Thymus (tissue), 11 donors: ENCODE measurements at regions not wholly inside any gene's neighbourhood (a gene's known extent, or its start where the extent isn't known, plus 50 kb on each side); places are given as distances from the start of the nearest gene placed in this dataset.
"Not testable (repeated sequence)": the region's sequence is repeated elsewhere in the genome, so short reads cannot be mapped to it uniquely, and the experiment has no call there.

Experiments
- DNase-seq, 9 donors: peaks; one replicate each; pipeline ENCODE4 v3.0.0-alpha.2; 2013; ENCODE audit warnings: low spot score in 9 of 9, low read depth in 6 of 9, missing footprints in 1 of 9
- H3K27ac ChIP-seq, 2 donors: one replicate each; pipeline ENCODE4 v1.5.1; 2013; ENCODE audit warnings: control low read depth in 1 of 2, low read depth in 1 of 2, low read length in 1 of 2, mild to moderate bottlenecking in 1 of 2, moderate library complexity in 1 of 2
- H3K27me3 ChIP-seq, 2 donors: one replicate each; pipeline ENCODE4 v1.5.1; 2013; ENCODE audit warnings: low read length in 1 of 2; ENCODE audit not compliant: control insufficient read depth in 2 of 2, insufficient read depth in 1 of 2
- H3K36me3 ChIP-seq, 2 donors: one replicate each; pipeline ENCODE4 v1.5.1; 2013; ENCODE audit warnings: low read length in 1 of 2, mild to moderate bottlenecking in 1 of 2, moderate library complexity in 1 of 2; ENCODE audit not compliant: control insufficient read depth in 2 of 2, insufficient read depth in 2 of 2
- H3K4me1 ChIP-seq, 2 donors: one replicate each; pipeline ENCODE4 v1.5.1; 2013; ENCODE audit warnings: low read length in 2 of 2; ENCODE audit not compliant: control insufficient read depth in 2 of 2, insufficient read depth in 2 of 2
- H3K4me3 ChIP-seq, 2 donors: one replicate each; pipeline ENCODE4 v1.5.1; 2013; ENCODE audit warnings: low read length in 2 of 2, control low read depth in 1 of 2, mild to moderate bottlenecking in 1 of 2
- H3K9me3 ChIP-seq, 2 donors: one replicate each; pipeline ENCODE4 v1.5.1; 2013; ENCODE audit warnings: low read length in 1 of 2, mild to moderate bottlenecking in 1 of 2; ENCODE audit not compliant: control insufficient read depth in 2 of 2, insufficient read depth in 1 of 2
- WGBS: extraction: QIAGEN DNeasy Blood & Tissue Kit; methylation state at CpG from one replicate; pipeline ENCODE4 v1.1.7; 2013; 5-methylcytosine and 5-hydroxymethylcytosine counted together
- donor health status: healthy.

GRCh38 chr3:182006431-182006830, 294.7 kb downstream of the SOX2 start:
- WGBS, result 90% methylated on average over 4 of the region's 4 CpGs
- Histone ChIP-seq H3K4me1 (no peaks in the 10 kb centered on the region), H3K27me3 (no peaks in the 10 kb centered on the region), H3K36me3 (no peaks in the 10 kb centered on the region), H3K9me3 (no peaks in the 10 kb centered on the region), H3K27ac (no peak overlapping the region), H3K4me3 (no peak overlapping the region)
- no peak for DNase-seq

DNA sequence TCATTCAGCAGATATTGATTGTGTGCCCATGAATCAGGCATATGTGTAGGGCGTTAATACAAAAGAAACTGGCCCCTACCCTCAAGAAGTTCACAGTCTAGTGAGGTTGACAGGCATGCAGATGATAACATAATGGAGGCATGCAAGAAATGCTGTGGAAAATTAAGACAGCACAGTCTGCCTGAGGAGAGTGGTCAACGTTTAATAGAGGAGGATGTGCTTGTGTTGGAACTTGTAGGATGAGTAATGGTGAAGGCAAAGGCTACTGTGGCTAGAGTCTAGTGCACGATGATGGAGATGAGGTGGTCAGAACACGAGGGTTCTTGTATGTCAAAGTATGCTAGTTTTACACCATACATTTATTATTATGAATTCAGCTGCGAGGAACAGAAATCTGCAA, 295.7 kb downstream of the SOX2 start:
- Histone ChIP-seq H3K4me3 (no peak overlapping the region), H3K36me3 (no peaks in the 10 kb centered on the region), H3K4me1 (no peaks in the 10 kb centered on the region), H3K9me3 (no peaks in the 10 kb centered on the region), H3K27ac (no peak overlapping the region), H3K27me3 (no peaks in the 10 kb centered on the region)
- 90% methylated on average over 5 of the region's 5 CpGs for WGBS
- no peak for DNase-seq

GRCh38 chr3:182018361-182018760, 306.6 kb downstream of the SOX2 start:
- 92% methylated on average over 2 of the region's 2 CpGs for WGBS

DNA sequence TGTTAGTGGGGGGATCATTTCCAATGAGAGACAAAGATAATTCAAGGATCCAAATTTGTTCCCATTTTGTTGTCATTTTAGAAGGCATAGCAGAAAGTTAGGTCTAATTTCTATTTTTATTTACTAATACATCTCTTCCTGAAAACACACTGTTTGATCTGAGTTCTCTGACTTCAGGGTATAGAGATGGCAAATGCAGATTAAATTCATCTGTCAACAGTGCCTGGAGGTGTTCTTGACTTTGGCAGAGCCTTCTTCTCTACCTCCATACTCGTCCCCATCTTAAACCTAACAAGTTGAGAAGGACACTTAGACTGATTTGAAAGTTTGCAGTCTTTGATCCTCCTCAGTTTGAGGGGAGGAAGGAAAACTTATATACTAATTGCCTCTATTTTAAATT, 308.2 kb downstream of the SOX2 start:
- 93% methylated on average over 1 of the region's 1 CpG for WGBS
- Histone ChIP-seq H3K27ac (no peak overlapping the region), H3K4me3 (no peak overlapping the region)

More at GRCh38 chr3:182018361-182018760, 306.6 kb downstream of the SOX2 start:
- H3K4me1 ChIP-seq, result no peaks in the 10 kb centered on the region
- DNase-seq, result no peak
- no peak overlapping the region for H3K27ac ChIP-seq
- no peak overlapping the region for H3K4me3 ChIP-seq
- no peaks in the 10 kb centered on the region for H3K36me3 ChIP-seq
- no peaks in the 10 kb centered on the region for H3K27me3 ChIP-seq
- H3K9me3 ChIP-seq, result no peaks in the 10 kb centered on the region

GRCh38 chr3:182023843-182024242, 312.1 kb downstream of the SOX2 start:
- H3K9me3 ChIP-seq, result no peaks in the 10 kb centered on the region
- no peak for DNase-seq
- WGBS, result 84% methylated on average over 2 of the region's 2 CpGs
- no peak overlapping the region for H3K4me3 ChIP-seq
- no peaks in the 10 kb centered on the region for H3K27me3 ChIP-seq
- H3K27ac ChIP-seq, result no peak overlapping the region
- H3K4me1 ChIP-seq, result no peaks in the 10 kb centered on the region
- no peaks in the 10 kb centered on the region for H3K36me3 ChIP-seq

More for the DNA sequence above, 308.2 kb downstream of the SOX2 start:
- no peaks in the 10 kb centered on the region for H3K9me3 ChIP-seq
- DNase-seq, result no peak
- H3K36me3 ChIP-seq, result no peaks in the 10 kb centered on the region
- H3K4me1 ChIP-seq, result no peaks in the 10 kb centered on the region
- no peaks in the 10 kb centered on the region for H3K27me3 ChIP-seq

DNA sequence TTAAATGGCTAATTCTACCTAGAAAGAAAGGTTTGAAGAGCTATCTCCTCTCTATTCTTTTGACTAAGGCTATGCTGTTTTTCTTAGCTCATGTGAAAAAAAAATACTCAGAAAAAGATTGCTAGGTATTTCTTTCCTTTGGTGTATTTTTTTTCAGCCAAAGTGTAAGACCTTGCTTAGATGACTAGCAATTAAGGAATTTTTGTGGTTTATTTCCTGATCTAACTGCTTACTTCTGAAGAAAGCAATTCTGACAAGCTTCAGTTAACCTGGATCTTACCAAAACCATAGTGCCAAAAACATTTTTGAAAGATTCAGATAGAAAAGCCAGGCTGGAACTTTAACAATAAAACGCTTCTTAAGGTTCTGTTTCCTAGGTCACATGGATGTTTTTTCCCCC, 315.6 kb downstream of the SOX2 start:
- Histone ChIP-seq H3K9me3 (no peaks in the 10 kb centered on the region), H3K27me3 (no peaks in the 10 kb centered on the region), H3K4me3 (no peak overlapping the region), H3K27ac (no peak overlapping the region), H3K4me1 (no peaks in the 10 kb centered on the region), H3K36me3 (no peaks in the 10 kb centered on the region)
- 82% methylated on average over 1 of the region's 1 CpG for WGBS
- no peak for DNase-seq

DNA sequence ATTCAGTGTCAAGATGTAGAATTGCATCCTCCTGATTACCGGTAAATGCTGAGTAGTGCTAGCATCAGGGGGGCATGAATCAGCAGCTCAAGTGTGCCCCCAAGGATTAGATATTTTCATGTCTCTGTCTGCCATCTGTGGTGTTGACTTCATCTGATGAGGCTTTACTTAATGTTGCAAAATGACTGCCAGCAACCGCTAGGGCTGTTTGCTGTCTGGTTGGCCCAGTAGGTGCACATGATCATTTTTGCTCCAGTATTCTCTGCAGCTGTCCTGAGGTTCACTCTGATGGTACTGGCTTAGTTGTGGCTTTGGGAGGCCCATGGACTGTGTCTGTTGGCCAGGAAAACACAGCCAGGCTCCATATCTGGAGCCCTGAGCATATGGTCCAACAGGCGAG, 316.4 kb downstream of the SOX2 start:
- no peak overlapping the region for H3K4me3 ChIP-seq
- H3K36me3 ChIP-seq, result no peaks in the 10 kb centered on the region
- no peak for DNase-seq
- H3K27me3 ChIP-seq, result no peaks in the 10 kb centered on the region
- no peaks in the 10 kb centered on the region for H3K4me1 ChIP-seq
- WGBS, result 93% methylated on average over 3 of the region's 3 CpGs
- H3K27ac ChIP-seq, result no peak overlapping the region
- H3K9me3 ChIP-seq, result no peaks in the 10 kb centered on the region

DNA sequence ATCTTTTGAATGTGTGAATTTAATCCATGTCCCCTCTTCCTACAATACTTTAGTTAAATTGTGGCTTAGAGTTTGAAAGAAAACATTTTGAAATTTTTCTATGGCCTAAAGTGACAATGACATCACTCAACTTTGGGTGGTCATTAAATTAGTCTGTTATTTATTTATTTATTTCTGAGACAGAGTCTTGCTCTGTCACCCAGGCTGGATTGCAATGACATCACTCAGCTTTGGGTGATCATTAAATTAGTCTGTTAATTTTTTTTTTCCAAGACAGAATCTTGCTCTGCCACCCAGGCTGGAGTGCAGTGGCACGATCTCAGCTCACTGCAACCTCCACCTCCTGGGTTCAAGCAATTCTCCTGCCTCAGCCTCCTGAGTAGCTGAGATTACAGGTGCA, 322.5 kb downstream of the SOX2 start:
- not testable (repeated sequence) for H3K27me3 ChIP-seq, H3K27ac ChIP-seq, H3K36me3 ChIP-seq, H3K4me1 ChIP-seq, DNase-seq, H3K4me3 ChIP-seq, H3K9me3 ChIP-seq
- 97% methylated on average over 1 of the region's 1 CpG for WGBS

DNA sequence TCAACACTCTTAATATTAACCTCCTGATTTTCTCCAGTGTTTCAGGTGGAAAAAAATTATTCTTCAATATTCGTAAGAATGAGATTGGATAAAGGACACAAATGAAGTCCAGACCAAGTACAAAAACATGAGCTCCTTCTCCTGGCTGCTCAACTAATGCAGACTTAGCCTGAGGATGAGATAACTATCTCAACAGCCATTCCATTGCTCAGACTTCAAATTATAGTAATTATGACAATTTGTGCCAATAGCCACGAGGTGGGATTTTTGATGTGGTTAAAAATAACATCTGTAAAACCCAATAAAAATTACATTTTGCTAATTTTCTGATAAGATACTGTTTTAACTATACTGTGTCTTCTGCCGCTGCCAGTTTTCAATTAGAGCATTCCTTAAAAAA, 323.6 kb downstream of the SOX2 start:
- H3K4me1 ChIP-seq, result no peaks in the 10 kb centered on the region
- DNase-seq, result no peak
- WGBS, result 84% methylated on average over 3 of the region's 3 CpGs
- H3K9me3 ChIP-seq, result no peaks in the 10 kb centered on the region
- H3K36me3 ChIP-seq, result no peaks in the 10 kb centered on the region
- no peak overlapping the region for H3K27ac ChIP-seq
- no peak overlapping the region for H3K4me3 ChIP-seq
- H3K27me3 ChIP-seq, result no peaks in the 10 kb centered on the region

DNA sequence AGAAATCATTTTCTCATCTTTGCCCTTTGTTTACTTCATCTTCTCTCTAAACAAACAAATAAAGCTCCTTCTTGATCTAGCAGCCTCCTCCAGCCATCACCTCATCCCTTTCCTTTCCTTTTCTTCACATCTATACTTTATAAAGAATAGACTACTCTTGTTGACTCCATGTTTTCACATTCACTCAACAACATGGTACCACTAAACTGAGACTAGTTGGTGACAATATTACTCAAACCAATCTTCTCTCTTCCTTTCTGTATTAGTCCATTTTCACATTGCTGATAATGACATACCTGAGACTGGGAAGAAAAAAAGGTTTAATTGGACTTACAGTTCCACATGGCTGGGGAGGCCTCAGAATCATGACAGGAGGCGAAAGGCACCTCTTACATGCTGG, 324.7 kb downstream of the SOX2 start:
- no peak for DNase-seq
- H3K9me3 ChIP-seq, result no peaks in the 10 kb centered on the region
- 98% methylated on average over 1 of the region's 1 CpG for WGBS

More for the DNA sequence above, 324.7 kb downstream of the SOX2 start:
- Histone ChIP-seq H3K27me3 (no peaks in the 10 kb centered on the region), H3K4me3 (no peak overlapping the region), H3K36me3 (no peaks in the 10 kb centered on the region), H3K27ac (no peak overlapping the region), H3K4me1 (no peaks in the 10 kb centered on the region)
